Mesenteric fat pad (tissue), 1 donor: ENCODE measurements at regions not wholly inside any gene's neighbourhood (a gene's known extent, or its start where the extent isn't known, plus 50 kb on each side); places are given as distances from the start of the nearest gene placed in this dataset.
"Not testable (repeated sequence)": the region's sequence is repeated elsewhere in the genome, so short reads cannot be mapped to it uniquely, and the experiment has no call there.

Experiments
- DNase-seq: peaks from one replicate; pipeline ENCODE4 v3.0.0-alpha.2; 2020; ENCODE audit warnings: low spot score
- donor health status: DM: yes; HTN: yes; CAD: no.

GRCh38 chr3:86794361-86795065 lies 196.4 kb downstream of the VGLL3 start:
- DNase-seq: no peak

- no peak for DNase-seq
These were observed 197.2 kb downstream of the VGLL3 start for GRCh38 chr3:86793786-86794185.

GRCh38 chr3:86792316-86792715 lies 198.6 kb downstream of the VGLL3 start:
- no peak for DNase-seq

GRCh38 chr3:86790884-86791549 lies 199.9 kb downstream of the VGLL3 start:
- DNase-seq: no peak

- DNase-seq: no peak
These were observed 202.6 kb downstream of the VGLL3 start for GRCh38 chr3:86788371-86788770.

- DNase-seq: no peak
These were observed 203.9 kb downstream of the VGLL3 start for GRCh38 chr3:86787091-86787490.

GRCh38 chr3:86785386-86785785 lies 205.6 kb downstream of the VGLL3 start:
- no peak for DNase-seq

GRCh38 chr3:86782866-86783265 lies 208.1 kb downstream of the VGLL3 start:
- DNase-seq: no peak

GRCh38 chr3:86782286-86782685 lies 208.7 kb downstream of the VGLL3 start:
- no peak for DNase-seq

- no peak for DNase-seq
These were observed 216.8 kb downstream of the VGLL3 start for GRCh38 chr3:86774082-86774691.

GRCh38 chr3:86772699-86773098 lies 218.2 kb downstream of the VGLL3 start:
- no peak for DNase-seq

- DNase-seq: no peak
These were observed 219.0 kb downstream of the VGLL3 start for GRCh38 chr3:86771741-86772512.

GRCh38 chr3:86766331-86766730 lies 224.6 kb downstream of the VGLL3 start:
- no peak for DNase-seq

GRCh38 chr3:86757322-86758179 lies 233.4 kb downstream of the VGLL3 start:
- not testable (repeated sequence) for DNase-seq

- no peak for DNase-seq
These were observed 242.9 kb downstream of the VGLL3 start for GRCh38 chr3:86748015-86748414.

- DNase-seq: no peak
These were observed 246.9 kb downstream of the VGLL3 start for GRCh38 chr3:86744051-86744450.

- DNase-seq: no peak
These were observed 247.7 kb downstream of the VGLL3 start for GRCh38 chr3:86743233-86743632.

- DNase-seq: no peak
These were observed 250.2 kb downstream of the VGLL3 start for GRCh38 chr3:86740751-86741150.

- no peak for DNase-seq
These were observed 251.7 kb downstream of the VGLL3 start for GRCh38 chr3:86739244-86739643.

- DNase-seq: no peak
These were observed 252.3 kb downstream of the VGLL3 start for GRCh38 chr3:86738684-86739083.

GRCh38 chr3:86737517-86737916 lies 253.4 kb downstream of the VGLL3 start:
- DNase-seq: no peak
